GM18505 (cell line): ENCODE measurements at regions not wholly inside any gene's neighbourhood (a gene's known extent, or its start where the extent isn't known, plus 50 kb on each side); places are given as distances from the start of the nearest gene placed in this dataset.

Experiments
- ATAC-seq: cut with Tn5 transposase; IDR thresholded peaks from one replicate; pipeline ENCODE4 v1.9.1; 2021; ENCODE audit not compliant: unreplicated experiment
- POLR2A ChIP-seq: IDR thresholded peaks from 4 replicates; pipeline ENCODE4 v1.6.1; 2011; ENCODE audit warnings: borderline replicate concordance; ENCODE audit not compliant: insufficient read depth, insufficient read length; ENCODE audit errors: extremely low read depth

- no peak for ATAC-seq
- no peak for TF ChIP-seq POLR2A
These were observed 1238.7 kb downstream of the BRD1 start for GRCh38 chr22:48588878-48589450.

- no peak for ATAC-seq
- no peak for TF ChIP-seq POLR2A
These were observed 1239.4 kb downstream of the BRD1 start for GRCh38 chr22:48588151-48588877.

GRCh38 chr22:48587236-48587865 lies 1240.3 kb downstream of the BRD1 start:
- ATAC-seq: no peak
- no peak for TF ChIP-seq POLR2A

- ATAC-seq: no peak
- TF ChIP-seq POLR2A: no peak
These were observed 1240.9 kb downstream of the BRD1 start for GRCh38 chr22:48586799-48587185.

GRCh38 chr22:48585916-48586798 lies 1241.5 kb downstream of the BRD1 start:
- TF ChIP-seq POLR2A: no peak
- ATAC-seq: no peak

GRCh38 chr22:48584170-48584569 lies 1243.5 kb downstream of the BRD1 start:
- ATAC-seq: no peak
- TF ChIP-seq POLR2A: no peak

GRCh38 chr22:48581796-48582469 lies 1245.7 kb downstream of the BRD1 start:
- ATAC-seq: no peak
- no peak for TF ChIP-seq POLR2A

GRCh38 chr22:48581205-48581766 lies 1246.4 kb downstream of the BRD1 start:
- TF ChIP-seq POLR2A: no peak
- ATAC-seq: no peak

GRCh38 chr22:48580481-48580970 lies 1247.1 kb downstream of the BRD1 start:
- TF ChIP-seq POLR2A: no peak
- ATAC-seq: no peak

GRCh38 chr22:48579928-48580309 lies 1247.8 kb downstream of the BRD1 start:
- TF ChIP-seq POLR2A: no peak
- no peak for ATAC-seq

GRCh38 chr22:48579043-48579927 lies 1248.4 kb downstream of the BRD1 start:
- no peak for TF ChIP-seq POLR2A

More at GRCh38 chr22:48579043-48579927, 1248.4 kb downstream of the BRD1 start:
- ATAC-seq: no peak
